Activated CD4-positive, alpha-beta T cell treated with anti-CD3 and anti-CD28 coated beads for 48 hours (primary cell): ENCODE measurements at regions not wholly inside any gene's neighbourhood (a gene's known extent, or its start where the extent isn't known, plus 50 kb on each side); places are given as distances from the start of the nearest gene placed in this dataset.

Experiments used
- DNase-seq: peaks from one replicate; pipeline ENCODE4 v3.0.0-alpha.2; 2020

GRCh38 chr4:99712099-99712498 lies 54.5 kb upstream of the C4orf54 start:
- DNase-seq: no peak

GRCh38 chr4:99711657-99712056 lies 54.0 kb upstream of the C4orf54 start:
- DNase-seq: no peak

- peak; percentile 7 for DNase-seq
Measured at GRCh38 chr4:99710681-99711345, 53.2 kb upstream of the C4orf54 start.

- no peak for DNase-seq
Measured at GRCh38 chr4:99710020-99710419, 52.4 kb upstream of the C4orf54 start.

GRCh38 chr4:99708551-99708950 lies 50.9 kb upstream of the C4orf54 start:
- DNase-seq: no peak
